SJSA1 (cell line): ENCODE measurements at regions not wholly inside any gene's neighbourhood (a gene's known extent, or its start where the extent isn't known, plus 50 kb on each side); places are given as distances from the start of the nearest gene placed in this dataset.
"Not testable (repeated sequence)": the region's sequence is repeated elsewhere in the genome, so short reads cannot be mapped to it uniquely, and the experiment has no call there.

Experiments used
- DNase-seq, 2 experiments: peaks; one replicate each; pipeline ENCODE4 v3.0.0-alpha.2; 2015 to 2020; ENCODE audit warnings: low spot score in 2 of 2, low read depth in 1 of 2
- H3K27ac ChIP-seq: fragments of 250-450 bp; sonication (Bioruptor Pico); 2 replicates; pipeline ENCODE4 v1.5.1; 2020; ENCODE audit warnings: mild to moderate bottlenecking, moderate library complexity
- H3K27me3 ChIP-seq: fragments of 250-450 bp; sonication (Bioruptor Pico); replicated peaks from 2 replicates; pipeline ENCODE4 v1.5.1; 2020; ENCODE audit warnings: mild to moderate bottlenecking, moderate library complexity
- H3K36me3 ChIP-seq: fragments of 250-450 bp; sonication (Bioruptor Pico); 2 replicates; pipeline ENCODE4 v1.5.1; 2020; ENCODE audit warnings: mild to moderate bottlenecking
- H3K4me1 ChIP-seq: fragments of 250-450 bp; sonication (Bioruptor Pico); replicated peaks from 2 replicates; pipeline ENCODE4 v1.6.1; 2021; ENCODE audit warnings: mild to moderate bottlenecking
- H3K4me3 ChIP-seq: fragments of 250-450 bp; sonication (Bioruptor Pico); 2 replicates; pipeline ENCODE4 v1.5.1; 2020; ENCODE audit warnings: mild to moderate bottlenecking
- H3K9me3 ChIP-seq: fragments of 250-450 bp; sonication (Bioruptor Pico); replicated peaks from 2 replicates; pipeline ENCODE4 v1.5.1; 2020; ENCODE audit warnings: mild to moderate bottlenecking

DNA sequence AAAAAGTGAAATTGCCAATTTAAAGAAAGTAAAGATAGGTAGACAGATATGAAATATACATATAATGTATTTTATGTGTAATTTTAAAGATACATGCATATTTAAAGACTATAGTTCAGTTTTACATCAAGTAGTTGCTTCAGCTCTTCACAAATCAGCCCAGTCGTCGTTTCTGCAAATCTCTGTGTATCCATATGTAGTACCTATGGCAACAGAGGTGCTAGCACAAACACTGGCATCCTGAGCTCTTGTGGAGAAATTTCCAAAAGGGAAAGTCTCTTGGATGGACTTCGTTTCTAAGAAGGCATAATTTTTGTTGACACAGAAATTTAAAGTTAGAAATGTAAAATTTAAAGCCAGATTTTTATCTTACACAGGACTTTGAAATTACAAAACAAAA, 1284.7 kb downstream of the ROBO1 start:
- Histone ChIP-seq H3K4me3 (no peak overlapping the region), H3K36me3 (no peaks in the 10 kb centered on the region), H3K4me1 (no peaks in the 10 kb centered on the region), H3K27ac (no peak overlapping the region), H3K9me3 (no peaks in the 10 kb centered on the region), H3K27me3 (no peaks in the 10 kb centered on the region)
- no peak for DNase-seq

DNA sequence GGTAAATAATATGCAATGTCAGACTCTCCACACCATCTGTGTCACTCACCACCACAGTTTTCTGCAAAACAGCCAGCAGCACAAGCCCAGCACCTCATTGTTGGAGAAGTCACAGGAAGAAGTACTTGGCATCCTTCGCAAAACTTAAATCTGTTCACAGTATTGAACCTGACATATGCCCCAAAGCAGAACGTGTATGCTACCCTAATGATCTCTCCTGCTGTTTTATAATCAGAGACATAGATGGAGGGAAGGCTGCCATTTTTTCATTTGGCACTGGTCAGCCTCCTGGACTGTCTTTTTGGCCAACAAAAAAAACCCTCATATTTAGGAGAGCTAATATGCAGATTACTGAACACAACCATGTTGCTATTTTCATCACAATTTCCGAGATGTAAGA, 1272.9 kb downstream of the ROBO1 start:
- Histone ChIP-seq H3K4me1 (no peaks in the 10 kb centered on the region), H3K4me3 (no peak overlapping the region), H3K36me3 (no peaks in the 10 kb centered on the region), H3K9me3 (no peaks in the 10 kb centered on the region), H3K27ac (no peak overlapping the region), H3K27me3 (no peaks in the 10 kb centered on the region)
- no peak for DNase-seq

DNA sequence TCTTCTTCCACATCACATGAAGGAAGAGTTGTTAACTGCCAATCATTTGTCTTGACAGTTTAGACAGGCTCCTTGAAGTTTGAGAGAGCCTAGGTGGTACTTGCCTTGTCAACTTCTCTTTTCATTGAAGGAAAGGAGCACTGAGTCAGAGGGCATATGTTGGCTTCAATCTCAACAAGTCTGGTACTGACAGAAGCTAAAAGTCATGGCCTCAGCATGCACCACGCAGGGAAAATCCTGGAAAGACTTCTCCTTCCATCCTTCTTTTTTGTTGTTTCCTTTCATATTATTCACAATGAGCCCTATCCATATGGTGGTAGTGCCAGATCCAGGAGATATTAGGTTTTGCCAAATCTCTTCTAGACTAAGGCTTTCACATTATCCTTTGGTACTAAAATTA, 1272.5 kb downstream of the ROBO1 start:
- H3K9me3 ChIP-seq = no peaks in the 10 kb centered on the region
- no peak overlapping the region for H3K4me3 ChIP-seq
- DNase-seq = no peak
- no peak overlapping the region for H3K27ac ChIP-seq
- no peaks in the 10 kb centered on the region for H3K27me3 ChIP-seq
- H3K36me3 ChIP-seq = no peaks in the 10 kb centered on the region
- no peaks in the 10 kb centered on the region for H3K4me1 ChIP-seq

DNA sequence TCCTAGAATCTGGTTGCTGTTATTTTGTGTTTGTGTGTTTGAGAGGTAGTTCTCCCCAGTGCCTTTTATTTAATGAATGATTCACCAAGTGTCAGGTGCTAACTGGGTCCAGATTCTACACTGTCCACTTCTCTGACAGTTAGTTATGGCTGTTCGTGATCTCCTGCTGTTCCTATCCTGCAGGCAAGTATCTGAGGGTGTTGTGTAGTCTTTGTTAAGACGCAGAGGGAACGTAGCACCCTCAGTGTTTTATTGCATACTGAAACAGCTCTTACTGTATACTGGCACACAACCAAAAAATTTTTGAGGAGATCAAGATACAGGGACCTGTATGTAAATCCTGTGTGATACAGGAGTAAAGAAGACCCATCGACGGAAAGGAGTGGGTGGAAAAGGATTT, 1271.3 kb downstream of the ROBO1 start:
- Histone ChIP-seq H3K27me3 (no peaks in the 10 kb centered on the region), H3K9me3 (no peaks in the 10 kb centered on the region), H3K27ac (no peak overlapping the region), H3K36me3 (no peaks in the 10 kb centered on the region), H3K4me1 (no peaks in the 10 kb centered on the region), H3K4me3 (no peak overlapping the region)
- no peak for DNase-seq

DNA sequence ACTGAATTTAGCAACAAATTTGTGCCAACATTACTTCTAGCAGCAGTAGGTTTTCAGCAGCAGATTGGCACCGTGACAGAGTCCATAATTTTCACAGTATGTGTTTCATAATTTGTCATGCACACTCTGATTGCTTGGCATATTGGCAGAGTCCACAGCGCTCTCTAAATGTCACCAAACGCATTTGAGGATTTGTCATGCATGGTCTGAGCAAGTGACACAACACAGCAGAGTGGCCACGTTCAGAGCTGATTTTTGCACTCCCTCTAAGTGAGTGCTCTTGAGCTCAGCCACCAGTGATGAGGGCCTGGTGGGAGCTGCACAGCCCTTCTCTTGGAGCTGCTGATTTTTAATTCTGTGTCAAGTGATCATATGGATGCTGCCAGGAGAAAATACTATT, 1270.8 kb downstream of the ROBO1 start:
- no peak for DNase-seq
- Histone ChIP-seq H3K9me3 (no peaks in the 10 kb centered on the region), H3K36me3 (no peaks in the 10 kb centered on the region), H3K4me3 (no peak overlapping the region), H3K27me3 (no peaks in the 10 kb centered on the region), H3K4me1 (no peaks in the 10 kb centered on the region), H3K27ac (no peak overlapping the region)

DNA sequence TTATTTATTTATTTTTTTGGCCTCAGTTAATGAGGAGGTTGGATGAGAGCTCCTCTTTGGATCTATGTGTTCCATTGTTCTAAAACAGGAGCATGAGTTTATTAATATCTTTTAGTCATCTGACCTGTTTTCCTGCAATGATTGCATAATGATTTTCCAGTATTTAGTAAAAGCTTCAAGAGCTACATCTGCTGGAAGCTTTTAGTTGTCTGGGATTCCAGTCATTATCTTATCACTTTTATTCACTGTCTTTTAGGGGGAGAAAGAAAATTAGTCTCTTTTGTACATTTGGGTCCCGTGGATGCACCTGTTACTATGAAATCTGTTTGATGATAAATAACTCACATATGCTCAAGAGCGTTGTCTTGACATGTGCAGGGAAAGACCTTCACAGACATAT, 1270.0 kb downstream of the ROBO1 start:
- Histone ChIP-seq H3K9me3 (no peaks in the 10 kb centered on the region), H3K36me3 (no peaks in the 10 kb centered on the region), H3K4me1 (no peaks in the 10 kb centered on the region), H3K4me3 (no peak overlapping the region), H3K27ac (no peak overlapping the region), H3K27me3 (no peaks in the 10 kb centered on the region)
- DNase-seq = no peak

DNA sequence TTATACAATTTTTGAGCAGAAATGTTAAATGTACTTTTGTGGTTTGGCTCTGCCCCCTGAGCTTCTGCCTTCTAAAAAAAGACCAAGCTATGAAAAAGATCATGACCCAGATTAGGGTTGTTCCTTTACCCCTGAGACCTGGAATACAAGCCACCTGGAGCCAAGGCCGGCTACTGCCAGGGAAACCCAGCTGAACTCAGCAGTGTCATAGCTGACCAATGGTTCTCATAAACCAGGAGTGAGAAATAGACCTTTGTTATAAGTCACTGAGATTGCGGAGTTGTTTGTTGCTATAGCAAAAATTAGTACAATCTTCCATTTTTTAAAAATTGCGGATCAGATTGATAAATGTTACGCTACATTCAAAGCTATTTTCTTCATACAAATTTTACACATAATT, 1261.7 kb downstream of the ROBO1 start:
- Histone ChIP-seq H3K27me3 (no peaks in the 10 kb centered on the region), H3K9me3 (no peaks in the 10 kb centered on the region), H3K27ac (no peak overlapping the region), H3K36me3 (no peaks in the 10 kb centered on the region), H3K4me1 (peaks cover 15% of the 10 kb centered on the region), H3K4me3 (no peak overlapping the region)
- DNase-seq = no peak

DNA sequence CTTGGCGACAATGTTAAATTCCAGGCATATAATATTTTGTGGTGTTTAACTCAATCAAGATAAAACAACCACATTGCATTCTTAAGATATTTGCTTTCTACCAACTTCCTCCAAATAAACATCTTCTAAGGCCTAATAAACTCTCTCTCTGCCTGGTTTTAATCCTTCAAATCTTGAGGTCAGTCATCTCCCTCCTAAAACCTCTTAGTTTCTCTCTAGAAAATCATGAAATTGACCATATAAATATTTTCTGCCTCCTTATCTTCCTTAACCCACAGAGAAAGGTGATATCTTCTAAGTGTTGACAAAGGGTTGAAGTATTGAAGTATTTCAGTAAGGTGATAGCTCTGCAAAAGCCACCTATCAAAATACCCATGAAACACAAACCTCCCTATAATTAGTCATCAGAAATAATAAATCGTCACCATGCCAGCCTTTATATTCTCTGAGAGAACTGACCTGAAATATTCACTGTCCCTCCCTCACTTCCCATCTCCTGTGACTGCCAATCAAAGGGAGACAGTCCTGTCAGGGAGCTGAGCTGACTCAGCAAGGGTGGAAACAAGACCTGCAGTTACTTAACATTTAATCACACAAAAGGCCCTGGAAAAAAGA, 1261.1 kb downstream of the ROBO1 start:
- peaks cover 15% of the 10 kb centered on the region for H3K4me1 ChIP-seq
- peak in 1 of 2 experiments; percentile 30 for DNase-seq

DNA sequence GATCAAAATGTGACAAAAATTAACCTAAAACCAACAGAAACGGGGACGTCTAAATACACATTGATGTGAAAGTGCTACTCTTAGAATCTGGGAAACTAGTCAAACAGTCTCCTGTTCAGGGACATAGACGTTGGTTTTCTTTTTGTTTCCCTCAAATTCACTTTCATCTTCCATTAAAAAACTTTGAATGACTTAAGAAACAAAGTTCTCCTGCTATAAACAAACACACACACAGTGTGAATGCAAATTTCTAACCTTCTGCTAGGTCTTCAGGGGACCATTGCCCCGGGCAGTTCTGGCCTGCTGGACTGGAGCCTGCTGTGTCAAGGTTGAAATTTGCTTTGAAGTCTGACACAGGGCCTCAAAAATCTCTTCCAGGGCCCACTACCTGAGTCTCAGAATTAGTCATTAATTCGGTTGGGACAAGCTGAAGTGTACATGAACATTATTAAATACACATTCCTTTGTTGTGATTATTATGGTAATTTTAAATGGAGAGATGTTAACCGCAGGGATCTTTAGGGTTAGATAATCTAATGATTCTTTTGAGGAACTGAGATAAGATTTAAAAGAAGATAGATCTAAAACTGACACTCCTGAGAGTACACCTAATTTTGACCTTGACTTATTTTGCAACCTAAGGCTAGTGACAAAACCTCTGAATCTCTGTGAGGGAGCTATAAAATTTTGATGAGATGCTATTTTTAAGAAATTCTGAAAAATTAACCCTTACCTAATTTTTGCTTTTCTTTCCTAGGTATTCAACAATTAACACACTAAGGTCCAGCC, 1260.4 kb downstream of the ROBO1 start:
- Histone ChIP-seq H3K36me3 (no peaks in the 10 kb centered on the region), H3K27ac (peak overlapping the region; percentile 46), H3K4me3 (no peak overlapping the region), H3K9me3 (no peaks in the 10 kb centered on the region), H3K27me3 (no peaks in the 10 kb centered on the region), H3K4me1 (peaks cover 15% of the 10 kb centered on the region)
- DNase-seq = peak in 1 of 2 experiments; percentile 13

More for the DNA sequence above, 1261.1 kb downstream of the ROBO1 start:
- H3K36me3 ChIP-seq = no peaks in the 10 kb centered on the region
- H3K27ac ChIP-seq = peak overlapping the region; percentile 46
- no peak overlapping the region for H3K4me3 ChIP-seq
- no peaks in the 10 kb centered on the region for H3K27me3 ChIP-seq
- H3K9me3 ChIP-seq = no peaks in the 10 kb centered on the region

DNA sequence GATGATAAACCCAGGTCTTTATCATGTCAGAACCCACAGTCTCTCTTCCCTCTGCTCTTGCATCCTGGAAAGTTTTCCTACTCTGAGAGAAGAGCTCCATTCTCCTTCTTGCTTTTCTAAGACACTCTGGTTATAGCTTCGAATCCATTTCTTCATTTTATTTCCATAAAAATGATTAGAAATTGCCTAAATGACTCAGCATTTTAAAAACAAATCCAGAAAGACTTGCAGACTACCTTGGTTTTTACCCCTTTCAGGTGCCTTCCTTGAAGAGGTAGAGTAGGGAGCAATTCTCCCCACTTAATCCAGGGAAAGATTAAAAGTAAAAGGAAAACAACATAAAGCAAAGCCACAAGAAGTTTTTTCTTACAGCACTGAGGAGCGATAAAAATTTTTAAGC, 1256.0 kb downstream of the ROBO1 start:
- H3K36me3 ChIP-seq = no peaks in the 10 kb centered on the region
- no peak for DNase-seq
- no peaks in the 10 kb centered on the region for H3K27me3 ChIP-seq
- no peak overlapping the region for H3K4me3 ChIP-seq
- H3K4me1 ChIP-seq = peaks cover 8% of the 10 kb centered on the region
- H3K27ac ChIP-seq = no peak overlapping the region
- H3K9me3 ChIP-seq = no peaks in the 10 kb centered on the region

DNA sequence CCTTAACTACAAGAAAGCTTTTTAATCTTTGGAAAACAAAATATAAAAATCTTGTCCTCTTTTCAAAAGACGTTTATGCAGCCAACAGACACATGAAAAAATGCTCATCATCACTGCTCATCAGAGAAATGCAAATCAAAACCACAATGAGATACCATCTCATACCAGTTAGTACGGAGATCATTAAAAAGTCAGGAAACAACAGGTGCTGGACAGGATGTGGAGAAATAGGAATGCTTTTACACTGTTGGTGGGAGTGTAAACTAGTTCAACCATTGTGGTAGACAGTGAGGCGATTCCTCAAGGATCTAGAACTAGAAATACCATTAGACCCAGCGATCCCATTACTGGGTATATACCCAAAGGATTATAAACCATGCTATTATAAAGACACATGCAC, 1255.0 kb downstream of the ROBO1 start:
- H3K36me3 ChIP-seq, H3K27me3 ChIP-seq, H3K9me3 ChIP-seq, H3K4me3 ChIP-seq, DNase-seq, H3K4me1 ChIP-seq, H3K27ac ChIP-seq: not testable (repeated sequence)

DNA sequence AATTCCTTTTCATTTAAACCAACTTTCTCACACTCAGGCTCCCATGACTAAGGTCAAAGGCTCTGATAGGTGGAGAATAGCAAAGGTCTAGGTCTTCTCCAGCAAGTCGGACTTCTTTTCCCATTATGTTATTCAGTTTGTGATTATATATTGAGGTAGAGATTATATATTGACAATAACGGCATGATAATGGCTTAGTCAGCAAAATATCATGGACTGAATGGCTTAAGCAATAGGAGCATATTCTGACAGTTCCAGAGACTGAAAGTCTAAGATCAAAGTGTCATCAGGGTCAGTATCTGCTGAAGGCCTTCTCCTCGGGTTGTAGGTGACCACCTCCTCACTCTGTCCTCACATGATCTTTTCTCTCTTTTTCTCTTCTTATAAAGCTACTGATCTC, 1251.4 kb downstream of the ROBO1 start:
- H3K9me3 ChIP-seq = no peaks in the 10 kb centered on the region
- DNase-seq = no peak
- no peak overlapping the region for H3K4me3 ChIP-seq
- H3K27ac ChIP-seq = no peak overlapping the region
- no peaks in the 10 kb centered on the region for H3K4me1 ChIP-seq
- H3K36me3 ChIP-seq = no peaks in the 10 kb centered on the region
- H3K27me3 ChIP-seq = no peaks in the 10 kb centered on the region

DNA sequence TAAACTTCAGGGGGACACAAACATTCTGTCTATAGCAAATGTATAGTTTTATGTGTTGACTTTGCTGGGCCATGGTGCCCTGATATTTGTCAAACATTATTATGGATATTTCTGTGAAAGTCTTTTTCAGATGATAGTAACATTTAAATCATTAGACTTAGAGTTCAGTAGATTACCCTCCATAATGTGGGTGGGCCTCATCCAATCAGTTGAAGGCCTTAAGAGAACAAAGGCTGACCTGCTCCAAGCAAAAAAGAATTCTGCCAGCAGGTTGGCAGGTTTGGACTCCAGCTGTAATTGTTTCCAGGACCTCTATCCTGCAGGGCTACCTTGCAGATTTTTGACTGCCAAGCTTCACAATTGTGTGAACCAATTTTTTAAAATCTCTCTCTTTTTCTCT, 1250.9 kb downstream of the ROBO1 start:
- Histone ChIP-seq H3K36me3 (no peaks in the 10 kb centered on the region), H3K4me1 (no peaks in the 10 kb centered on the region), H3K27me3 (no peaks in the 10 kb centered on the region), H3K4me3 (no peak overlapping the region), H3K27ac (no peak overlapping the region), H3K9me3 (no peaks in the 10 kb centered on the region)
- DNase-seq = no peak

DNA sequence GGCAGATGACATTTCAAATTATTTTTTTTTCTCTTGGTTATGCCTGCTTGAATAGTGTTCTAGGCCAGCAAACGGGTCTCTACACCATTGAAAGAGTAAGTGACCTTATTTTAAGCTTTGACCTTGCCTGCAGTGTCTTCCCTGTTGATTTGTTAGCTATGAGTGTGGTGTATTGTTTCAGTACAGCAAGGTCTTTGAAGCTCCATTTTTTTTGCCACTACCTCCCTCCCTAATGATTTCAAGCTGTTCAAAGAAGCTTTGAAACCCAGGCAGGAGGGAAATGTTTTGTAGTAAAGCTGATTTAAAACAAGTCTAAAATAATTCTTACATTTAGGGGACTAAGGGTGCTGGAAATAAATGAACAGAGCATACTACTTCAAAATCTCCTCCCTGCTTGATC, 1249.8 kb downstream of the ROBO1 start:
- DNase-seq = no peak
- Histone ChIP-seq H3K4me3 (no peak overlapping the region), H3K27ac (no peak overlapping the region), H3K27me3 (no peaks in the 10 kb centered on the region), H3K4me1 (no peaks in the 10 kb centered on the region), H3K9me3 (no peaks in the 10 kb centered on the region), H3K36me3 (no peaks in the 10 kb centered on the region)

DNA sequence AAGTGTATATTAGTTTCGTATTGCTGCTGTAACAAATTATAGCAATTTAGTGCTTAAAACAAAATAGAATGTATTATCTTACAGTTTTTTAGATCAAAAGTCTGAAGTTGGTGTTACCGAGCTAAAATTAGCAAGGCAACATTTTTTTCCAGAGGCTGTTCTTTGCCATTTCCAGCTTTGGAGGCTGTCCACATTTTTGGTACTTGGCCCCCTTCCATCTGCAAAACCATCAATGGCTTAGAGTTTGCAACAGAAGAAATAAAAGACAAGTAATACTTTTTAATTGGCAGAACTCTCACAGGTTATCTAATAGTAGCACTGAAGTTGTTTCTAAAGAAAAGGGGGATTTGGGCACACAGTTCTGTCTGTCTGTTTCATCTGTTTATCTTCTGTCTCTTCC, 1248.5 kb downstream of the ROBO1 start:
- Histone ChIP-seq H3K4me1 (no peaks in the 10 kb centered on the region), H3K36me3 (no peaks in the 10 kb centered on the region), H3K4me3 (no peak overlapping the region), H3K9me3 (no peaks in the 10 kb centered on the region), H3K27me3 (no peaks in the 10 kb centered on the region), H3K27ac (no peak overlapping the region)
- DNase-seq = no peak
